ENCODE measurements at regions not wholly inside any gene's neighbourhood (a gene's known extent, or its start where the extent isn't known, plus 50 kb on each side); places are given as distances from the start of the nearest gene placed in this dataset.

GRCh38 chr3:20422391-20422790 is 236.4 kb upstream of the SGO1 start:
- Histone ChIP-seq H3K4me3 (ENCODE audit: low read depth, low read length) (no peak overlapping the region), H3K27ac (ENCODE audit: extremely low read depth, low read depth, low read length) (no peak overlapping the region), H3K36me3 (ENCODE audit: control insufficient read depth in 2 of 2, insufficient read depth in 1 of 2, low read length in 2 of 2) (no peaks in the 10 kb centered on the region), H3K4me1 (ENCODE audit: control insufficient read depth, insufficient read depth, low read length) (no peaks in the 10 kb centered on the region), H3K9me3 (ENCODE audit: control insufficient read depth, insufficient read depth, low read depth, low read length) (no peaks in the 10 kb centered on the region; the same call in 1 of the 2 replicates)
- ChIA-PET POLR2A (no interaction called here), CTCF (interaction anchor here (0.6 kb wide), 1 partner anchor 47 kb away, joined by 3 read pairs; no protein-coding TSS in a partner anchor)
- TF ChIP-seq ZNF175 (tag by site-specific recombination; IDR thresholded peaks at IDR 0.05) (no peak), MEIS1 (CRISPR knock-in tag; IDR thresholded peaks at IDR 0.05; ENCODE audit: borderline replicate concordance) (no peak), ZNF37A (tag by site-specific recombination; IDR thresholded peaks at IDR 0.05) (no peak), YY2 (tag by site-specific recombination; IDR thresholded peaks at IDR 0.05) (no peak), ZNF140 (tag by site-specific recombination; IDR thresholded peaks at IDR 0.05) (no peak), INSM2 (tag by site-specific recombination; IDR thresholded peaks at IDR 0.05) (no peak), ZNF157 (tag by site-specific recombination; IDR thresholded peaks at IDR 0.05) (no peak), MYNN (tag by site-specific recombination; IDR thresholded peaks at IDR 0.05; ENCODE audit: borderline replicate concordance) (no peak), ZNF26 (tag by site-specific recombination; IDR thresholded peaks at IDR 0.05) (no peak), ZNF707 (tag by site-specific recombination; IDR thresholded peaks at IDR 0.05) (no peak), PRDM4 (tag by site-specific recombination; IDR thresholded peaks at IDR 0.05) (no peak), ZNF658 (tag by site-specific recombination; IDR thresholded peaks at IDR 0.05) (no peak), ZBTB49 (tag by site-specific recombination; IDR thresholded peaks at IDR 0.05; ENCODE audit: low read depth) (no peak), ZNF274 (IDR thresholded peaks at IDR 0.05; ENCODE audit: low read length) (no peak), ZNF274 (tag by site-specific recombination; IDR thresholded peaks at IDR 0.05; ENCODE audit: borderline replicate concordance) (no peak), ZNF114 (tag by site-specific recombination; IDR thresholded peaks at IDR 0.05) (no peak), HOXA7 (CRISPR knock-in tag; IDR thresholded peaks at IDR 0.05; ENCODE audit: borderline replicate concordance) (no peak)

- no peaks in the 10 kb centered on the region for H3K4me1 ChIP-seq (ENCODE audit: control insufficient read depth, insufficient read depth, low read length)
- H3K36me3 ChIP-seq (ENCODE audit: control insufficient read depth in 2 of 2, insufficient read depth in 1 of 2, low read length in 2 of 2): no peaks in the 10 kb centered on the region
- ChIA-PET CTCF (no interaction called here), POLR2A (no interaction called here)
- H3K9me3 ChIP-seq (ENCODE audit: control insufficient read depth, insufficient read depth, low read depth, low read length): no peaks in the 10 kb centered on the region
- H3K4me3 ChIP-seq (ENCODE audit: low read depth, low read length): no peak overlapping the region
- no peak overlapping the region for H3K27ac ChIP-seq (ENCODE audit: extremely low read depth, low read depth, low read length)
- TF ChIP-seq ZNF280C (tag by site-specific recombination; IDR thresholded peaks at IDR 0.05) (no peak), ZNF626 (tag by site-specific recombination; IDR thresholded peaks at IDR 0.05) (no peak), ZBTB7A (tag by site-specific recombination; IDR thresholded peaks at IDR 0.05; ENCODE audit: low read depth) (no peak), ZNF366 (tag by site-specific recombination; conservative IDR thresholded peaks at IDR 0.05) (no peak), ZNF48 (tag by site-specific recombination; IDR thresholded peaks at IDR 0.05) (no peak), ZFHX2 (tag by site-specific recombination; conservative IDR thresholded peaks at IDR 0.05) (no peak), KLF1 (tag by site-specific recombination; IDR thresholded peaks at IDR 0.05) (no peak), ZNF24 (tag by site-specific recombination; IDR thresholded peaks at IDR 0.05) (no peak), SP7 (tag by site-specific recombination; IDR thresholded peaks at IDR 0.05) (no peak)
These were observed 231.5 kb upstream of the SGO1 start for GRCh38 chr3:20417388-20418108.
